KMS-11 (cell line): ENCODE measurements at regions not wholly inside any gene's neighbourhood (a gene's known extent, or its start where the extent isn't known, plus 50 kb on each side); places are given as distances from the start of the nearest gene placed in this dataset.
"Not testable (repeated sequence)": the region's sequence is repeated elsewhere in the genome, so short reads cannot be mapped to it uniquely, and the experiment has no call there.

ENCODE experiments used
- H2AFZ ChIP-seq: fragments of 200-600 bp; sonication (generic); 2 replicates; pipeline ENCODE4 v1.6.1; 2016; ENCODE audit warnings: antibody characterized with exemption, mixed run types, low read depth
- H3K27ac ChIP-seq: fragments of 200-600 bp; sonication (generic); 2 replicates; pipeline ENCODE4 v1.6.1; 2016; ENCODE audit warnings: mild to moderate bottlenecking, mixed run types
- H3K27me3 ChIP-seq: fragments of 200-600 bp; sonication (generic); 2 replicates; pipeline ENCODE4 v1.6.1; 2017; ENCODE audit warnings: mild to moderate bottlenecking, low read depth, mixed run types, moderate library complexity; ENCODE audit not compliant: insufficient read depth
- H3K36me3 ChIP-seq: fragments of 200-600 bp; sonication (generic); 2 replicates; pipeline ENCODE4 v1.6.1; 2017; ENCODE audit warnings: mild to moderate bottlenecking, mixed run types; ENCODE audit not compliant: insufficient read depth
- H3K4me1 ChIP-seq: fragments of 200-600 bp; sonication (generic); 2 replicates; pipeline ENCODE4 v1.6.1; 2016; ENCODE audit warnings: mild to moderate bottlenecking, low read depth, mixed run types; ENCODE audit not compliant: poor library complexity, severe bottlenecking
- H3K4me2 ChIP-seq: fragments of 200-600 bp; sonication (generic); 2 replicates; pipeline ENCODE4 v1.7.0; 2016; ENCODE audit warnings: mild to moderate bottlenecking, mixed run types
- H3K4me3 ChIP-seq: fragments of 200-600 bp; sonication (generic); IDR thresholded peaks from 2 replicates; pipeline ENCODE4 v1.6.1; 2017; ENCODE audit warnings: low read depth, low read length, mixed read lengths; ENCODE audit not compliant: insufficient read depth
- H3K79me2 ChIP-seq: fragments of 200-600 bp; sonication (generic); 2 replicates; pipeline ENCODE4 v1.6.1; 2016; ENCODE audit warnings: low read depth, mixed run types; ENCODE audit not compliant: insufficient read depth
- H3K9ac ChIP-seq: fragments of 200-600 bp; sonication (generic); 2 replicates; pipeline ENCODE4 v1.6.1; 2016; ENCODE audit warnings: mild to moderate bottlenecking, mixed run types
- H4K20me1 ChIP-seq: fragments of 200-600 bp; sonication (generic); 2 replicates; pipeline ENCODE4 v1.6.1; 2016; ENCODE audit warnings: mild to moderate bottlenecking, mixed run types; ENCODE audit not compliant: insufficient read depth
- TF ChIP-seq, protein P1 (sequence below): fragments of 200-600 bp; sonication (generic); conservative IDR thresholded peaks from 2 replicates; pipeline ENCODE4 v1.6.1; 2017; ENCODE audit warnings: low read depth, mild to moderate bottlenecking, antibody characterized with exemption, low read length, moderate library complexity, mixed read lengths

DNA sequence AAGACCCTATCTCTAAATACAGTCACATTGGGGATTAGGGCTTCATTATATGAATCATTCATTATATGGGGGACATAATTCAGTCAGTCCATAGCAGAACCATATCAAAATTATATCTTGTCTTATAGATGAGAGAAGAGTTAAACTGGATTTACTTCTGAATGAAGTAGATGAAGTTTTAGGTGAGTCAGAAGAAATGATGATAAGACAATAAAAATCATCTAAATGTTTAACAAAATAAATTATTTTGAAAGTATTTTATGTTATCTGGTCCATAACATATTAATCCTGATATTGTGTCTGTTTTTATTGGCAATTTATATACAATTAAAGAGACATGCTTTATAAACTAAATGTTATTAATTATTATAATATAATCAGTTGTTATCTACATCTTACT is 76.9 kb upstream of the EFCAB3 start:
- Histone ChIP-seq H2AFZ (no peak overlapping the region), H3K79me2 (no peaks in the 10 kb centered on the region), H3K4me3 (no peak overlapping the region), H3K27me3 (no peaks in the 10 kb centered on the region), H3K36me3 (no peaks in the 10 kb centered on the region), H4K20me1 (no peaks in the 10 kb centered on the region), H3K4me2 (no peak overlapping the region), H3K9ac (no peak overlapping the region), H3K4me1 (no peaks in the 10 kb centered on the region), H3K27ac (no peak overlapping the region)
- TF ChIP-seq, protein P1, sequence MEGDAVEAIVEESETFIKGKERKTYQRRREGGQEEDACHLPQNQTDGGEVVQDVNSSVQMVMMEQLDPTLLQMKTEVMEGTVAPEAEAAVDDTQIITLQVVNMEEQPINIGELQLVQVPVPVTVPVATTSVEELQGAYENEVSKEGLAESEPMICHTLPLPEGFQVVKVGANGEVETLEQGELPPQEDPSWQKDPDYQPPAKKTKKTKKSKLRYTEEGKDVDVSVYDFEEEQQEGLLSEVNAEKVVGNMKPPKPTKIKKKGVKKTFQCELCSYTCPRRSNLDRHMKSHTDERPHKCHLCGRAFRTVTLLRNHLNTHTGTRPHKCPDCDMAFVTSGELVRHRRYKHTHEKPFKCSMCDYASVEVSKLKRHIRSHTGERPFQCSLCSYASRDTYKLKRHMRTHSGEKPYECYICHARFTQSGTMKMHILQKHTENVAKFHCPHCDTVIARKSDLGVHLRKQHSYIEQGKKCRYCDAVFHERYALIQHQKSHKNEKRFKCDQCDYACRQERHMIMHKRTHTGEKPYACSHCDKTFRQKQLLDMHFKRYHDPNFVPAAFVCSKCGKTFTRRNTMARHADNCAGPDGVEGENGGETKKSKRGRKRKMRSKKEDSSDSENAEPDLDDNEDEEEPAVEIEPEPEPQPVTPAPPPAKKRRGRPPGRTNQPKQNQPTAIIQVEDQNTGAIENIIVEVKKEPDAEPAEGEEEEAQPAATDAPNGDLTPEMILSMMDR = no peak

DNA sequence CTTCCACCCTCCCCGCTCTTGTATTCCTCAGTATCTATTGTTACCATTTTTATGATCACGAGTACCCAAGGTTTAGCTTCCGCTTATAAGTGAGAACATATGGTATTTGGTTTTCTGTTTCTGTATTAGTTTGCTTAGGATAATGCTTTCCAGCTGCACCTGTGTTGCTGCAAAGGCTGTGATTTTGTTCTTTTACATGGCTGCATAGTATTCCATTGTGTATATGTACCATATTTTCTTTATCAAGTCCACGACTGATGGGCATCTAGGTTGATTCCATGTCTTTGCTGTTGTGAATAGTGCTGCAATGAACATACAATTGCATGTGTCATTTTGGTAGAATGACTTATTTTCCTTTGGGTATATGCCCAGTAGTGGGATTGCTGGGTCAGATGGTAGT is 79.7 kb upstream of the EFCAB3 start:
- no peak overlapping the region for H2AFZ ChIP-seq
- H3K9ac ChIP-seq = no peak overlapping the region
- no peak overlapping the region for H3K27ac ChIP-seq
- no peaks in the 10 kb centered on the region for H3K36me3 ChIP-seq
- no peaks in the 10 kb centered on the region for H4K20me1 ChIP-seq
- H3K27me3 ChIP-seq = no peaks in the 10 kb centered on the region
- H3K4me3 ChIP-seq = no peak overlapping the region
- no peaks in the 10 kb centered on the region for H3K4me1 ChIP-seq
- no peak overlapping the region for H3K4me2 ChIP-seq
- TF ChIP-seq, protein P1 = no peak
- H3K79me2 ChIP-seq = no peaks in the 10 kb centered on the region

- H3K36me3 ChIP-seq, H3K4me3 ChIP-seq, H4K20me1 ChIP-seq, H3K27me3 ChIP-seq, H3K4me2 ChIP-seq, H3K9ac ChIP-seq, H3K4me1 ChIP-seq, H3K79me2 ChIP-seq, H3K27ac ChIP-seq, H2AFZ ChIP-seq: not testable (repeated sequence)
Measured at GRCh38 chr17:62275290-62275689, 105.1 kb upstream of the EFCAB3 start.

GRCh38 chr17:62268361-62268760 is 112.0 kb upstream of the EFCAB3 start:
- not testable (repeated sequence) for H3K4me1 ChIP-seq, H3K4me2 ChIP-seq, H3K9ac ChIP-seq, H3K36me3 ChIP-seq, H3K4me3 ChIP-seq, H4K20me1 ChIP-seq, H3K79me2 ChIP-seq, H3K27me3 ChIP-seq, H2AFZ ChIP-seq, H3K27ac ChIP-seq

GRCh38 chr17:62264974-62265373 is 115.4 kb upstream of the EFCAB3 start:
- not testable (repeated sequence) for H3K4me2 ChIP-seq, H3K36me3 ChIP-seq, H3K4me1 ChIP-seq, H2AFZ ChIP-seq, H3K79me2 ChIP-seq, H3K4me3 ChIP-seq, H3K27me3 ChIP-seq, H4K20me1 ChIP-seq, H3K9ac ChIP-seq, H3K27ac ChIP-seq

GRCh38 chr17:62255791-62256190 is 124.6 kb upstream of the EFCAB3 start:
- not testable (repeated sequence) for H4K20me1 ChIP-seq, H3K4me2 ChIP-seq, H3K9ac ChIP-seq, H3K4me3 ChIP-seq, H3K27ac ChIP-seq, H3K27me3 ChIP-seq, H3K4me1 ChIP-seq, H3K36me3 ChIP-seq, H2AFZ ChIP-seq, H3K79me2 ChIP-seq

DNA sequence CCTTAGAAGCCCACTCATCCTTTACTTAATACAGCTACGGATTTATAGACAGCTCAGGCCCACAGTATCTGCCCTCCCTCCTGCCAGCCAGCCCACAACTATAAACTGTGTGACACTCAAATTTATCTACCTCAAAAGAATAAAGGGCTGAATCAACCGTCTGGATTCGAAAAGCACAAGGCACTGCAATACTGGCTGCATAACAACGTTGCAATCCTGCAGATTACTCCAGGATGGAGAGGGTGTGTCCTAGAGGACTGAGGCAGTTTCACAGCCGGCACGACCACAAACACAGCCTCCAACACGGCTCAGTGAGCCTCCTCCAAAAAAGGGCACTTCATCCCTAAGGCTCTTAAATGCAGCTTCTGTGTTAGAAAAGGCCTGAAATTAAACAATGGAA is 138.3 kb upstream of the EFCAB3 start:
- not testable (repeated sequence) for H3K27ac ChIP-seq, H3K4me3 ChIP-seq, H3K4me2 ChIP-seq, H2AFZ ChIP-seq, H3K79me2 ChIP-seq, H3K9ac ChIP-seq, H3K27me3 ChIP-seq, H4K20me1 ChIP-seq, H3K36me3 ChIP-seq, H3K4me1 ChIP-seq

GRCh38 chr17:62239569-62239968 is 140.8 kb upstream of the EFCAB3 start:
- not testable (repeated sequence) for H3K4me1 ChIP-seq, H2AFZ ChIP-seq, H3K4me3 ChIP-seq, H3K9ac ChIP-seq, H4K20me1 ChIP-seq, H3K36me3 ChIP-seq, H3K27ac ChIP-seq, H3K4me2 ChIP-seq, H3K27me3 ChIP-seq, H3K79me2 ChIP-seq

GRCh38 chr17:62238551-62239338 is 141.6 kb upstream of the EFCAB3 start:
- not testable (repeated sequence) for H2AFZ ChIP-seq, H3K4me2 ChIP-seq, H3K9ac ChIP-seq

More at GRCh38 chr17:62238551-62239338, 141.6 kb upstream of the EFCAB3 start:
- not testable (repeated sequence) for H3K27me3 ChIP-seq, H3K79me2 ChIP-seq, H3K27ac ChIP-seq, H4K20me1 ChIP-seq, H3K4me3 ChIP-seq, H3K36me3 ChIP-seq, H3K4me1 ChIP-seq
